Activated T-cell treated with anti-CD3 and anti-CD28 coated beads, Interleukin-2, amount 50 U/mL, for 72 hours (primary cell): ENCODE measurements at regions not wholly inside any gene's neighbourhood (a gene's known extent, or its start where the extent isn't known, plus 50 kb on each side); places are given as distances from the start of the nearest gene placed in this dataset.

Source experiments
- ATAC-seq, 2 donors: fragments of 150-1000 bp; cut with Tn5 transposase; replicated peaks in 1 of 2; 2 replicates each; pipeline ENCODE4 v1.10.0; 2021; ENCODE audit warnings: moderate library complexity in 2 of 2, mild to moderate bottlenecking in 1 of 2
- DNase-seq, 2 donors: peaks; one replicate each; pipeline ENCODE4 v3.0.0; 2021 to 2022; ENCODE audit warnings: mixed read lengths in 1 of 2
- H3K27ac Mint-ChIP-seq: one replicate; pipeline ENCODE4 v1.8.0; 2022; ENCODE audit warnings: mild to moderate bottlenecking, moderate library complexity, mixed read lengths
- H3K27me3 Mint-ChIP-seq: one replicate; pipeline ENCODE4 v1.8.0; 2022; ENCODE audit warnings: low read depth, mixed read lengths
- H3K36me3 Mint-ChIP-seq, 2 donors: one replicate each; pipeline ENCODE4 v1.8.0; 2022; ENCODE audit warnings: mixed read lengths in 2 of 2, mild to moderate bottlenecking in 1 of 2; ENCODE audit not compliant: insufficient read depth in 2 of 2
- H3K4me1 Mint-ChIP-seq: one replicate; pipeline ENCODE4 v1.8.0; 2022; ENCODE audit warnings: low read depth, mixed read lengths
- H3K4me3 Mint-ChIP-seq, 2 donors: one replicate each; pipeline ENCODE4 v1.8.0; 2022; ENCODE audit warnings: mild to moderate bottlenecking in 2 of 2, mixed read lengths in 2 of 2, moderate library complexity in 2 of 2
- H3K9me3 Mint-ChIP-seq, 2 donors: one replicate each; pipeline ENCODE4 v1.8.0; 2022; ENCODE audit warnings: mixed read lengths in 2 of 2

DNA sequence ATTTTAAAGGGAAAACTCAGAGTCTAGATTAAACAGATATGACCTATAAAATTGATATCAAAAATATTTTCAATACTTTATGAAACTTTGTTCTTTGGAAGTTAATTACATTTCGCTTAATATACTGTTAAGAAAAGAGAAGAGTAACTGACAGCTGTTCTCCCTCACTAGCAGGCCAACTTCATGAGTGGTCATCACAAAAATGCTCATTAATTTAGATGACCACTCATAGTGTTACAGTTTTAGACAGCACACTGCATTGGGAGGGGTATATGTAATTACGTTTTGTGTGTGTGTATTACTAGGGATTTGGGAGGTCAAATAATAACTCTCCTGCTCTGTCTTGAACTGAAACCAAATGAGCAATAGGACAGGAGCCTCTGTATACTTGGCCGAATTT, 80.2 kb upstream of the EDNRA start:
- ATAC-seq (no peak), DNase-seq (no peak)
- H3K4me3 Mint-ChIP-seq, result no peak overlapping the region
- H3K36me3 Mint-ChIP-seq, result no peaks in the 10 kb centered on the region
- H3K27me3 Mint-ChIP-seq, result no peaks in the 10 kb centered on the region
- H3K9me3 Mint-ChIP-seq, result peaks cover 0 to 6% of the 10 kb centered on the region in 2 donors
- H3K27ac Mint-ChIP-seq, result no peak overlapping the region
- no peaks in the 10 kb centered on the region for H3K4me1 Mint-ChIP-seq

GRCh38 chr4:147401221-147401620, 79.7 kb upstream of the EDNRA start:
- H3K9me3 Mint-ChIP-seq, result peaks cover 2 to 6% of the 10 kb centered on the region in 2 donors
- DNase-seq, result no peak
- no peak for ATAC-seq
- H3K27ac Mint-ChIP-seq, result no peak overlapping the region
- H3K4me3 Mint-ChIP-seq, result no peak overlapping the region
- H3K36me3 Mint-ChIP-seq, result peaks cover 0 to 4% of the 10 kb centered on the region in 2 donors
- no peaks in the 10 kb centered on the region for H3K27me3 Mint-ChIP-seq
- H3K4me1 Mint-ChIP-seq, result no peaks in the 10 kb centered on the region

GRCh38 chr4:147407261-147408045, 73.4 kb upstream of the EDNRA start:
- peaks cover 0 to 5% of the 10 kb centered on the region in 2 donors for H3K36me3 Mint-ChIP-seq
- H3K27ac Mint-ChIP-seq, result no peak overlapping the region
- ATAC-seq (no peak), DNase-seq (peak in 1 of 2 donors; percentile 2)
- peaks cover 2 to 9% of the 10 kb centered on the region in 2 donors for H3K9me3 Mint-ChIP-seq
- no peaks in the 10 kb centered on the region for H3K4me1 Mint-ChIP-seq
- H3K4me3 Mint-ChIP-seq, result no peak overlapping the region
- H3K27me3 Mint-ChIP-seq, result no peaks in the 10 kb centered on the region

GRCh38 chr4:147408189-147408588, 72.7 kb upstream of the EDNRA start:
- peaks cover 0 to 5% of the 10 kb centered on the region in 2 donors for H3K36me3 Mint-ChIP-seq
- no peaks in the 10 kb centered on the region for H3K4me1 Mint-ChIP-seq
- ATAC-seq (no peak), DNase-seq (no peak)
- no peak overlapping the region for H3K4me3 Mint-ChIP-seq
- H3K27ac Mint-ChIP-seq, result no peak overlapping the region
- no peaks in the 10 kb centered on the region for H3K27me3 Mint-ChIP-seq
- H3K9me3 Mint-ChIP-seq, result peaks cover 4 to 9% of the 10 kb centered on the region in 2 donors

DNA sequence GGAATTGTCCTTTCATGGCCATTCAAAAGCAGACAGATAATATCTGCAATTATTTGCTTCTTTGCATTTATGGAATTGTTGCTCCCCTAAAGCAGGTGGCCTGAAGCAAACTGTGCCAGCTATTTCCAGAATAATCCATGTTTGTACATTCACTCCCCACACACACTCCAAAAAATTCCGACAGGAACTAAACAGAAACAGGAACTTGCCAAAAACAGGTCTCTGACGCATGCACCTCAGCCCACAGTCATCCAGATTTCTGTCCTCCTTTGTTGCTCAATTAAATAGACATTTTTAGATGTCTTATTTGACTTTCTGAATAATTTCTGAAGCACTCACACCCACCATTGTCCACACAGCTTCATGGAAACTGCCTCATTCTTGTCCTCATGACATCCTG, 71.5 kb upstream of the EDNRA start:
- no peak overlapping the region for H3K27ac Mint-ChIP-seq
- peaks cover 0 to 5% of the 10 kb centered on the region in 2 donors for H3K36me3 Mint-ChIP-seq
- DNase-seq (no peak), ATAC-seq (no peak)
- peaks cover 5 to 7% of the 10 kb centered on the region in 2 donors for H3K9me3 Mint-ChIP-seq
- H3K27me3 Mint-ChIP-seq, result no peaks in the 10 kb centered on the region
- H3K4me3 Mint-ChIP-seq, result no peak overlapping the region
- H3K4me1 Mint-ChIP-seq, result no peaks in the 10 kb centered on the region

DNA sequence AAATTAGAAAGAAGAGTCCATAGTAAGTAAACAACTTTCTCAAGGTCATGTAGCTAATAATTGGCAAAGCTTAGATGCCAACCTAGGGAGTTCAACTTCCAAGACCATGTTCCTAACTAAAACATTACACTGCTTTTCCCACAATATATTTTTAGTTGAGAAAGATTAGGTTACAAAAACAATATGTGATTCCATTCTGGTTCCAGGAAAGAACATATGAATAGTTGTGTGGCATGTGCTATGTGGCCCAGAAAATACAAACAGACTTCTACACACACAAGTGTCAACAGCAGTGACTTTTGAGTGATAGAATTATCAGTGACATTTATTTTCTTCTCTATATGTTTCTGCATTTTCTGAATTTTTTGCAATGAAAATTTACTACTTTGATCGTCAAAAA, 62.7 kb upstream of the EDNRA start:
- Mint-ChIP-seq H3K36me3 (no peaks in the 10 kb centered on the region), H3K27me3 (no peaks in the 10 kb centered on the region), H3K4me3 (no peak overlapping the region), H3K27ac (no peak overlapping the region), H3K9me3 (peaks cover 6 to 7% of the 10 kb centered on the region in 2 donors), H3K4me1 (no peaks in the 10 kb centered on the region)
- no peak for ATAC-seq
- no peak for DNase-seq

DNA sequence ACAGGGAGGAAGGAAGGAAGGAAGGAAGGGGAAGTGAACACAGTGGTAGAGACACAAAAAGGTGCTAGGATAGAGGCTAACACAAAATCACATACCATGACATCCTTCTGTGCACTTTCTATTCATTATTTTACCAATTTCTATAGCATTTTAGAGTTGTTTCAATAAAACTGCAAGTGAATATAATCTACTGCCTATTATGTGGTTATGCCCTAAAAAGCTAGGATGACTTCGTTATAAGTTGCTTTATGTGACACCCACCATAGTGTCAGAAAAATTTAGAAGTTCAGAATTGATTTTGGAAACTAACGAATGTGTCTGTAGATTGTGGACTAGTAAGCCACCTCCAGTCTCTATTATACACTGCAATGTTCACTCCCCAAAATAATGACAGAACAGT, 59.4 kb upstream of the EDNRA start:
- Mint-ChIP-seq H3K9me3 (peaks cover 2 to 3% of the 10 kb centered on the region in 2 donors), H3K4me1 (no peaks in the 10 kb centered on the region), H3K27me3 (no peaks in the 10 kb centered on the region), H3K36me3 (no peaks in the 10 kb centered on the region), H3K4me3 (no peak overlapping the region), H3K27ac (no peak overlapping the region)
- ATAC-seq, result no peak
- no peak for DNase-seq

DNA sequence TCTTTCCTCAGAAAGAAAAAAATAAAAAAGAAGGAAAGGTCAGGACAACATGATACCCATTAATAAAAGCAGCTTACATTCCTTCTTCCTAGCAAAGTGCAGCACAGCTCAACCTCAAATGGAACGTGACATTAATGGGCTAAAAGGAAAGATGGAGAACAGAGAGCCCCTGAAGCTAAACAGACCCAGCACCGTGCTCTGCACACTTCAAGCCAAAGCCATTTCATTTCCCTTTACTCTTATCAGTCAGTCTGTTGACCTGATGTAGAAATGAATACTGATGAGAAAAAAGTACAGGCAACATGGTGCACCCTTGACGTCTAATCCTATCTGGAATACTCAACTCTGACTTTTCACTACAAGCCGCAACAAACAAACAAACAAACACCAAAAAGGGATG, 57.7 kb upstream of the EDNRA start:
- H3K9me3 Mint-ChIP-seq, result peaks cover 2 to 3% of the 10 kb centered on the region in 2 donors
- DNase-seq (no peak), ATAC-seq (no peak)
- H3K4me3 Mint-ChIP-seq, result no peak overlapping the region
- H3K27ac Mint-ChIP-seq, result no peak overlapping the region
- no peaks in the 10 kb centered on the region for H3K27me3 Mint-ChIP-seq
- no peaks in the 10 kb centered on the region for H3K36me3 Mint-ChIP-seq
- H3K4me1 Mint-ChIP-seq, result no peaks in the 10 kb centered on the region

DNA sequence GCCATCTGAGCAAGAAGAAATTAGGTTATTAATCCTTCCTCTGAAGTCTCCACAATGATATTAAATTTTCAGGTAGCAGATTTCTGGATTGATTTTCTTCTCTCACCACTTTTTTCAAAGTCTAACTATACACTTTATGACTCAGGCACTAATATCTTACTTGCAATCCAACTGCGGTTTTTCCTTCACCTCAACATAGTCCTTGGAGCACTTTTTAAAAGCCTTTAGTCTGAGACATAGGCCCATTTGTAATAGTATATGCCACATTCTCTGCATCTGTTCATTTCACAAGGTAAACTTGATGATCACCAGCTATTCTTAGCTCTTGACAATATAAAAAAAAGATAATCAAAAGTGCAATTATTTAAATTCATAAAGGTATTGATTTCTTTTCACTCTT, 55.9 kb upstream of the EDNRA start:
- Mint-ChIP-seq H3K9me3 (peaks cover 2 to 3% of the 10 kb centered on the region in 2 donors), H3K4me1 (no peaks in the 10 kb centered on the region), H3K27me3 (no peaks in the 10 kb centered on the region), H3K27ac (no peak overlapping the region), H3K36me3 (no peaks in the 10 kb centered on the region), H3K4me3 (no peak overlapping the region)
- ATAC-seq (no peak), DNase-seq (no peak)

DNA sequence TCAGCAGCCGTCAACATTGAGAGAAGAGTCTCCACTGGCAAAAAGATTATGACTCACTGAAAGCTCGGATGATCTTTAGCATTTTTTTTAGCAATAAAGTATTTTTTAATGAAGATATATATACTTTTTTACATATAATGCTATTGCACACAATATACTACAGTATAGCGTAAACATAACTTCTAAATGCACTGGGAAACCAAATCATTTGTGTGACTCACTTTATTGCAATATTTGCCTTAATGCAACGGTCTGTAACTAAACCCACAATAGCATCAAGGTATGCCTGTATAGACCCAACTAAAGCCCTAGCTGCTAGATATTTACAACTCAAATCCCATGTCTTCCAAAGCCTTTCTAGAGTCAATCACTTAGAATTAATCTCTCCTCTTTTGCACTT, 52.3 kb upstream of the EDNRA start:
- no peaks in the 10 kb centered on the region for H3K36me3 Mint-ChIP-seq
- DNase-seq, result no peak

DNA sequence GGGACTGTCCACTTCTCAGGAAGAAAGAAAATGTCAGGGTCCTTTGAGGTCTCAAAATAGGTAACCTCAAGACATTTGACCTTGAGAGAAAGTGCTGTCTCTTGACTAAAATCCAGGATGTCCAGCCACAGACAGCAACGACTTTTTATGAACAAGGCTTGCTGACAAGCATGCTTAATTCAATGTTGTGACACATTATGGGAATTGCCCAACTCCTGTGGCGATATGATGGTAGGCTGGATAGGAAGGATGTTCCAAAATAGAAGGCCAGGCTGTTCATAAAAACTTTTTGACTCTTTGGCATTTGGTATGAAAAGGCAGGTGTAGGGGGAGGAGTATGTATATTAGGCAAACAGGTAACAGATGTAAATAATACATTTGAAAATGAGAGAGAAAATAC, 50.8 kb upstream of the EDNRA start:
- ATAC-seq, result no peak
- no peaks in the 10 kb centered on the region for H3K27me3 Mint-ChIP-seq
- DNase-seq, result no peak
- no peak overlapping the region for H3K4me3 Mint-ChIP-seq
- H3K27ac Mint-ChIP-seq, result no peak overlapping the region
- H3K4me1 Mint-ChIP-seq, result no peaks in the 10 kb centered on the region
- H3K36me3 Mint-ChIP-seq, result peaks cover 0 to under 1% of the 10 kb centered on the region in 2 donors
- peaks cover 0 to 7% of the 10 kb centered on the region in 2 donors for H3K9me3 Mint-ChIP-seq

More for the DNA sequence above, 52.3 kb upstream of the EDNRA start:
- H3K27ac Mint-ChIP-seq, result no peak overlapping the region
- no peak overlapping the region for H3K4me3 Mint-ChIP-seq
- H3K9me3 Mint-ChIP-seq, result peaks cover 0 to 7% of the 10 kb centered on the region in 2 donors
- H3K4me1 Mint-ChIP-seq, result no peaks in the 10 kb centered on the region
- no peaks in the 10 kb centered on the region for H3K27me3 Mint-ChIP-seq
- no peak for ATAC-seq
